ENCODE measurements at regions not wholly inside any gene's neighbourhood (a gene's known extent, or its start where the extent isn't known, plus 50 kb on each side); places are given as distances from the start of the nearest gene placed in this dataset.

DNA sequence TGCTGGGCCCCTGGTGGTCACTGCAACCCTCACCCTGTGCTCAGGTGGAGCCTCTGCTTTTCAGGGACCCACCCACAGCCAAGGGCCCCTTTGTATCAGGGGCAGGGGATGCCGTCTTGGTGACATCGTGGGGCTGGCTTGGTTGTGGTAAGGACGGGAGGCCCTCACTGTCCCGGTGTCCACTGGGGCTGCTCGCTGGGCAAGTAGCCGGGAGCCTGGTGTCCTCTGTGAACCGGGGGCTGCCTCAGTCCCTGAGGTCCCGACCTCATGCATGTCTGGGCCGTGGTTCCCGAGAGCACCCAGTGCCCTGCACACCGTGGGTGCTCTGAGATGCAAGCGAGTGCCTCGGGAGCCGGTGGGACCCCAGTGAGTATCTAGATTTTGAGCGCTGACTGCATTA, 56.0 kb upstream of the TTC34 start:
- ATAC-seq (ENCODE audit: low FRiP score): no peak
- DNase-seq (ENCODE audit: low spot score): no peak
- TF ChIP-seq, protein P1, sequence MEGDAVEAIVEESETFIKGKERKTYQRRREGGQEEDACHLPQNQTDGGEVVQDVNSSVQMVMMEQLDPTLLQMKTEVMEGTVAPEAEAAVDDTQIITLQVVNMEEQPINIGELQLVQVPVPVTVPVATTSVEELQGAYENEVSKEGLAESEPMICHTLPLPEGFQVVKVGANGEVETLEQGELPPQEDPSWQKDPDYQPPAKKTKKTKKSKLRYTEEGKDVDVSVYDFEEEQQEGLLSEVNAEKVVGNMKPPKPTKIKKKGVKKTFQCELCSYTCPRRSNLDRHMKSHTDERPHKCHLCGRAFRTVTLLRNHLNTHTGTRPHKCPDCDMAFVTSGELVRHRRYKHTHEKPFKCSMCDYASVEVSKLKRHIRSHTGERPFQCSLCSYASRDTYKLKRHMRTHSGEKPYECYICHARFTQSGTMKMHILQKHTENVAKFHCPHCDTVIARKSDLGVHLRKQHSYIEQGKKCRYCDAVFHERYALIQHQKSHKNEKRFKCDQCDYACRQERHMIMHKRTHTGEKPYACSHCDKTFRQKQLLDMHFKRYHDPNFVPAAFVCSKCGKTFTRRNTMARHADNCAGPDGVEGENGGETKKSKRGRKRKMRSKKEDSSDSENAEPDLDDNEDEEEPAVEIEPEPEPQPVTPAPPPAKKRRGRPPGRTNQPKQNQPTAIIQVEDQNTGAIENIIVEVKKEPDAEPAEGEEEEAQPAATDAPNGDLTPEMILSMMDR (IDR thresholded peaks at IDR 0.05): no peak

DNA sequence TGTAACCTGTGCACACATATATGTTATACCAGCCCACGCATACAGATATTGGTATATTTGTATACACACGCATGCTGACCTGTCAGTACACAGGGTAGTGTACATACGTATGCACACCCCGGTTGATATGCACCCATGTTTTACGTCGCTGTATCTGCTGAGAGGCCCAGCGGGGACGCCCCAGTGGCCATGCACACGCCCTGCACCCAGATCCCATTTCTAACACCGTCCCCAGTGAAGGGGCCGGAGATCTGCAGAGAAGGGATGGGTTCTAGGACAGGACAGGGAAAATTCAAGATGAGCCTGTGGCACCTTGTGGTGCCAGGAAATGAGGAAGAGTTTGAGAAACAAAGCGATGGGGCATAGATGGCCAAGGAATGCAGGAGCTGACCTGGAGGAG, 57.2 kb upstream of the TTC34 start:
- DNase-seq (ENCODE audit: low spot score) (no peak), ATAC-seq (ENCODE audit: low FRiP score) (no peak)
- TF ChIP-seq, protein P1 (IDR thresholded peaks at IDR 0.05): no peak

DNA sequence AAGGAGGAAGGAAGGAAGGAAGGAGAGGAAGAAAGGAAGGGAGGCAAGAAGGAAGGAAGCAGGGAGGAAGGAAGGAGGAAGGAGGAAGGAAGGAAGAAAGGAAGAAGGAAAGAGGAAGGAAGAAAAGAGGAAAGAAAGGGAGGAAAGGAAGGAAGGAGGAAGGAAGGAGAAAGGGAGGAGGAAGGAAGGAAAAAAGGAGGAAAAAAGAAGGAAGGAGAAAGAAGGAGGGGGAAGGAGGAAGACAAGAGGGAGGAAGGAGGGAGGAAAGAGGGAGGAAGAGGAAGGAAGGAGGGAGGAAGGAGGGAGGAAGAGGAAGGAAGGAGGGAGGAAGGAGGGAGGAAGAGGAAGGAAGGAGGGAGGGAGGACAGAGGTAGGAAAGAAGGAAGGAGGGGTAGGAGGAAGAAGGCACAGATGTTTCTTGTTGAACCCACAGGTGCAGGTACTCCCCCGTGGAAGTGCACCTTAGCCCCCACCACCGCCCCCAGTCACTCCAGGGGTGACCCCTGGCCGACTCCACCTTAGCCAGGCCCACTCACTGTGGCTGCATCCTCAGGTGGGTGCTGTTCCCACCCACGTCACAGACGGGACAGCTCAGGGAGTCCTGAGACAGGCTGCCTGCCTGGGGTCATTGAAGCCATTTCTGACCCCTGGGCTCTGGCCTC, 57.9 kb upstream of the TTC34 start:
- no peak for ATAC-seq (ENCODE audit: low FRiP score)
- TF ChIP-seq, protein P1 (IDR thresholded peaks at IDR 0.05): no peak
- no peak for DNase-seq (ENCODE audit: low spot score)

DNA sequence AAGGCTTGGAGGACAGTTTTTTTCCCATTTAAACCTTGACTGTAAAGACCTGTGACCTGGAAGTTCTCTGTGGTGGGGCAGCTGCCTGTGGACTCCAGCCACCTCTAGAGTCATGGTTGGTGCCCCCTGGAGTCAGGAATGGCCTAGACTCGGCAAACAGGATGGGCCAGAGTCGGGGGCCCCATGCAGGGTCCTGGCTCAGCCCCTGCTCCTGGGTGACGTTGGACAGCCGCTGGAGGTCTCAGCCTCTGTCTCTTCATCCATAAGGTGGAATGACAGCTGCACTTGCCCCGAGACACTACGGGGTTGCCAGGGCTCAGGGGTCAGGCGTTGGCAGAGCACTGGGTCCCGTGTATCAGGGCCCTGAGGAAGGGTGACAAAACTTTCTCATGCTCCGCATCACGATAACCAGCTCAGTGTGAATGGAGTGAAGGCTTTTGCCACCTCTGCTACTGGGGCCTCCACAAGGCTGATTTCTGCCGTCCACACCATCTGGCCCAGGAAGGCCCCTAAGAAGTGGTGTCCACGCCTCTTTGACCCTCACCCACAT, 58.5 kb upstream of the TTC34 start:
- ATAC-seq (ENCODE audit: low FRiP score) (no peak), DNase-seq (ENCODE audit: low spot score) (no peak)
- TF ChIP-seq, protein P1 (IDR thresholded peaks at IDR 0.05): no peak

DNA sequence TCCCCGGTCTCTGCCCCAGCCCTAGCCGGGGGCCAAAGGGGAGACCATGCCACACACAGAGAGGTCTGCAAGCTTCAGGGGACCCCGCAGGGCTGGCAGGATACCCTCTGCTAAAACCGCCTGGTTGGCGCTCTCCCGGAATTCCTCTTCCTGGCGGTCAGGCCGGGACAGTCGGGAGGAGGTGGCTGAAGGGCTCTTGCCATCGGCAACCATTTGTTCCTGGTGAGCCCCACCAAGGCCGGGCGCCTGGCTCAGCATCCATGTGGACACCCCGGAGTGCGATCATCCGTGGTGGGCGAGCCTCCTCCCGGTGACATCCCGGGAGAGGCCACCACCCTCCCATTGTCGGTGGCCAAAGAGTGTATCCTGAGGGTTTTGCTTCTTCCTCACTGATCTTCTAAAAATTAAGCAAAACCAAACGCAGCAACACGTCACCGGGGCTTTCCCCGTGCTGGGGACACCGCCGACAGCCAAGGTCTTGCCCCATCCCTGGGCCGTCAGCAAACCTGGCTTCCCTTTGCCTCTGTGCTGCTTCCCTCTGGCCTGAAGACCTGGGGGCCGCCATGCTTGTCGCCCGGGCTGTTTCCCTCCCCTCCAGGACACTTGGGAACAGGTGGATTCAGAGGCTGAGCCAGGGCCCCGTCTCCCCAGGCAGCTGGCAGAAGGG, 59.1 kb upstream of the TTC34 start:
- TF ChIP-seq, protein P1 (IDR thresholded peaks at IDR 0.05): no peak
- DNase-seq (ENCODE audit: low spot score) (no peak), ATAC-seq (ENCODE audit: low FRiP score) (no peak)

DNA sequence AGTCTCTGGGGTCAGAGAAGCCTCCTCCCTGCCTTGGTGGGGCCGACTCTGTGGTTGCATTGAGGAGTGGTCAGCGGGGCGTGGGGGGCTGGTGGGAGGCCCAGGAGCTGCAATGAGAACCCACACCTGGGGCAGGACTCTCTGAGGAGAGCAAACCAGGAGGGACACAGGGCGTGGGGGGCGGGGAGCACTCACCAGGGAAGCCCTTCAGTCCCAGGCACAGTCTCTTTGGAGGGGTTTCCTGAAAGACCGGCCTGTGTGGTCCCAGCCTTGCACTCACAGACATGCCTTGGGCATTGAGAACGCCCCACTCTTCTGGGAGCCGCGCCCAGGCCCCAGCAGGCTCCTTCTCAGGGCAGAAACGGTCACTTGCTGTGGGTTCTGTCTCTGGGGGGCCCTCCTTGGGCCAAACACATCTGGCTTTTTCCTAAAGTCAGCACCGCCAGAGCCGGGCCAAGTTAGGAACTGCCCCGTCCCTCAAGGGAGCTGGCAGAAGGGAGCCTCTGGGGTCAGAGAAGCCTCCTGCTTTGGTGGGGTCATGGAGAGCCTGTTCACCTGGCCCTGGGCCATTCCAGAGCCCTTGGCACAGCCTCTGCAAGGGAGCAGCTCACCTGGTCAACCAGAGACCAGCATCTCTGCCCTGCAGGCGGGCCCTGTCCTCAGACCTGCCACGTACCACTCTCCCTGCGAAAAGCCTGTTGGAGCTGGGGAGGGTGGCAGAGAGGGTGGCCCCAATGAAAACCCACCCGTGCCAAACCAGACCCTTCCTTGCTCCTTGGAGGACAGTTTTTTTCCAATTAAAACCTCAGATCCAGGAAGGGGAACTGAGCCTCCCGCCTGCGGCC, 59.9 kb upstream of the TTC34 start:
- DNase-seq (ENCODE audit: low spot score) (no peak), ATAC-seq (ENCODE audit: low FRiP score) (no peak)
- TF ChIP-seq, protein P1 (IDR thresholded peaks at IDR 0.05): no peak
